SK-MEL-5 (cell line): ENCODE measurements at regions not wholly inside any gene's neighbourhood (a gene's known extent, or its start where the extent isn't known, plus 50 kb on each side); places are given as distances from the start of the nearest gene placed in this dataset.

Source experiments
- DNase-seq: peaks from one replicate; pipeline ENCODE4 v3.0.0-alpha.2; 2016; ENCODE audit warnings: low read depth, low spot score
- in situ Hi-C: cut with HindIII; loops from 2 replicates; pipeline ENCODE4 v1.10.0; 2016; ENCODE audit warnings: low sequenced_read_pairs, high pct_unique_total_duplicates, low pct_unique_long_range_greater_than_20kb

DNA sequence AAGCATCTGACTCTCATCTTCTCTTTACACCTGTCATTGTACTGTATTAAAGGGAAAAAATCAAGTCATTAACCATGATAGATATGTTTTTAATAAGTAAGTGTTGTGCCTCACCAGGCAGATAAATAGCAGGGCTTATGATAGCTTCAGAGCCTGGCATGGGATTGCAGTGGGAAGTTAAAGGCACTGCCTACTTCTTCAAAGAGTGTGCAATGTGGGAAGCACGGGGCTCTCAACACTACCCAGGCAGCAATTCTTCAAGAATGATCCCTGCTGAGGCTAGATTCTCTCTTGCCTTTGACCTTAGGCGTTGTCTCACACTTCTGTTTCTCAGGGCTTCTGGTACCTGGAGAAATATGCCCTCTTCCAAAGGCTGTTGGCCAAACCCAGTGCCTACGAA, 297.3 kb downstream of the MAF start:
- no peak for DNase-seq
- in situ Hi-C loops, result no loop called here

DNA sequence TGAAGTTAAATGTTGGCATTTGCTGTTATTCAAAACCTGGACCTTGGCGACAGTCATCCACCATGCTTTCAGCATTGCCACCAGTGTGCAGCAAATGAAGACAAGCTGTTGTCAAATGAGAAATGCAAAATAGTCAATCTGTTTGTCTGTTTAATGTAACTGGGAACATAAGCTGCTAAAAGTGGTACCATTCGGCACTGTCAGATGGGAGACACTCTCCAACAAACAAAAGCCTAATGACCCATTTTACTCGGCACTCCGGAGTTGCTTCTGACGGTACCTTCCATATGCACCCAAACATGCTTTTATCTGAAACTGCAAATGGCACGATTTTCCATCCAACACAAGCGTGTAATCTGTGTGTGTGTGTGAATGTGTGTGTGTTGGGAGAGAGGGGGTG, 297.8 kb downstream of the MAF start:
- in situ Hi-C loops, result no loop called here
- DNase-seq, result no peak

DNA sequence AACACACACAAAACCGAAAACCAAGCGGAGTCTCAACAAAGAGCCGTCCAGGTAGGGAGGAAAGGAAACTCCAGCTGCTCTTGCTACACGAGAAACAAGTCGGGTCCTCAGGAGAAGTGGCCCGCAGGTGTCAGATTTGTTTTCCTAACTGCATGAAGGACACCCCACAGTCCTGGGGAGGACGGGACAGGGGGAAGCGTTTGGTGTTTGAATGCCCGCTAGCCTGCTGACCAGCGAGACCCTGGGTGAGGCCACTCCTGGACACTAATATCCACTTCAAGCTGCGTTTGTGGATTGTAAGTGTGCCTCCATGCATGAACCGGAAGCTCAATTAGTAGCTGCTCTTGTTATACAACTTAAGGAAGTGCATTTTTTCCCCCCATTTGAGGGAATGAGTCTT, 299.5 kb downstream of the MAF start:
- in situ Hi-C loops, result no loop called here

DNA sequence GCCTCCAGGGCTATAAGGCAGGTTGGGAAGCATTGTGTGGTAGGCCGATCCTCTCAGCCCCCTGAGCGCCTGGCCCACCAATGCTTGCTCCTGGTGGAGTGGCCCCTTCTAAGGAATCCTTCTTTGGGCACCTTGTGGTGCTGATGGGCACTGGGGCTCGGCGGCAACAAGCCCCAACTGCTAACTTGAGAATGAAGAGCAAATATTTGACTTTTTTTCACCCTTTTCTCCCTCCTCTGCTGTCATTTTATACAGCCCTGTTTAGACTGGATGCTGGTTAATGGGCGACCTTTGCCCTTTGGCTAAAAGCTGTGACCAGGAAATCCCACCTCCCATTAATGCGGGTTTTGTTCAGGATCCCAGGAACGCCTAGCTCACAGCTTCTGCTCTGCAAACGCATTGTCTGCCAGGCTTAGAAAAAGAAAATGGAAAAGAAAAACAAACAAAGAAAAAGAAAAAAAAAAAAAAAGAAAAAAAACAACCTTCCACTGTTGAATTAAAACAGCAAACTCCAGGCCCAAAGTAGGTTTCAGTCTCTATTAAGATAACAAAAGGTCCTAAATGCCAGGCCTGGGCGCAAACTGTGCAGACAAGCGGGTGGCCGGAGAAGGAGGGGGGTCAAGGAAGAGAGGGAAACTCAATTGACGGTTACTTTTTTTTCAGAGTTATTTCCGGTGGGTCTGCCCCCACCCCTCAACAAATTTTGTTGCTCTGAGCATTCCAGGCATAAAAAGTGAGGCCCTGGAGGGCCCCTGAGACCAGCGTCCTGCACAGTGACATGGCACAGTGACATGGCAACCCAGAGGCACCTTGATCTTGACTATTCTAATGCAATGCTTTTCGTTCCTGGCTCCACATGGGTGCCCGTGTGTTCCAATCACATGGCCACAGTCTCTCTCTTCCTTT, 301.4 kb downstream of the MAF start:
- in situ Hi-C loops, result no loop called here
- no peak for DNase-seq

More for the DNA sequence above, 299.5 kb downstream of the MAF start:
- no peak for DNase-seq

DNA sequence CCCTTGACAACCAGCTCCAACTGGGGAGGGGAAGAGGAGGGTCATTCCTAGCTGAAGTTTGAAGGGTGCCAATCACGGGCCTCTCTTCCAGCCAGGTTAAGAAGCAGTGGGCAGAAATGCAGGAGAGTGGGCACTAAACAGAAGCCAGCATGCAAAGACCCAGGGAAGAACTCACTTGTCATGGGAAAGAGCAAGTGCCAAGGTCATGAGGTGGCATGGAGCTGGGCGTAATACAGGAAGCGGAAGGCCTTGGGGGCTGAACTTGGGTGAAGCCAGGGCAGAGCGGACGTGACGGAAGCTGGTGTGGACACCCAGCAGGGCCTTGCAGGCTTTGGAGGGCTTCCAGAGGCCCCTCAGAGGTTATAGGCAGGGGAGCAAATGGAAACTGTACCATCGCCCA, 302.1 kb downstream of the MAF start:
- in situ Hi-C loops, result no loop called here
- no peak for DNase-seq

DNA sequence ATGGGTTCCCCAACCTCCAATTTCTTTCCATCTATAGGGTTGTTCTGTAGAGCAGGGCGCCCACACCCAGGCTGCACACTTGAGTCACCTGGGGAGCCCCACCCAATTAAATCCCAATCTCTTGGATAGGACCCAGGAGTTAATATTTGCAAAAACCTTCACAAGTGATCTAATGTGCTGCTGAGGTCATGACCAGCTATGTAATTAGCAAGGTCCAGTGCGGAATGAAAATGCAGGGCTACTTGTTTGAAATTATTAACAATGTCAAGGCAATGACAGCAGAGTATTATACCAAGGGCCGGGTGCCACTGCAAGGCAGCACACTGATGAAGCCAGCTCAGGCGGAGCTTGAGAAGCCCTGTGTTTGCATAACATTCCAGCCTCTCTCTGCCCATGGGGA, 302.7 kb downstream of the MAF start:
- no peak for DNase-seq
- in situ Hi-C loops, result no loop called here

DNA sequence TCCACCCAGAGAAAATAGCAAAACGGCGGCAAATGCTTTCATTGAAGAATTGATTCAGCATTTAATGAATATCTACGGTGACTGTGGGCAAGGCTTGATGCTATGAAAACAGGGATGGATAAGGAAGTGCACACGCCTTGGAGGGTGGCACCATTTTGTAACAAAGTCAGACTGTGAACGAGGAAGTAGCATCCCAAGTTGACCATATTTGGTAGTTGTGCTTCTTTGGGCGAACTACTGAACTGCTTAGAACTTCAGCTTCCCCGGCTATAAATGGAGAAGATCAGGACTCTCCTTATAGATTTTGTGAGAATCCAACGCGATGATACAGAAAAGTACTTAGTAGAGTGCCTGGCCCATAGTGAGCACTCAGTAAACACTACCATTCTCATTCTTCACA, 303.2 kb downstream of the MAF start:
- no peak for DNase-seq
- in situ Hi-C loops, result no loop called here

DNA sequence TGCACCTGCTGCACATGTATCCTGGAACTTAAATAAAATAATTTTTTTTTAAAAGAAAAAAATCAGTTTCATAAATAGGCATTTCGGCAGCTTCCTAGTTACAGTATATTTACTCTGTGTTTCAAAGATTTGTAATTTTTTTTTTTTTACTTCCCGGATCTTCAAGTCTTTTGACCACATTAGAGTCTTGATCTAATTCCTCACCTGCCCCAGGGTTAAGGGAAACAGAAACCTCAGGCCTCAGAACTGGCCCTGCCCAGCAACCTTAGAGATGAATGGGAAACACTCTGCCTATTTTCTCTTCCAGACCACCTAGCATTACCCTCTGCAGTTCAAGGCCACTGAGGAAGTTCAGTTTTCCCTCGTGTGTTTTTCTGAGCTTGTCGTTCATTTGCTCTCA, 304.0 kb downstream of the MAF start:
- DNase-seq, result no peak
- in situ Hi-C loops, result no loop called here

DNA sequence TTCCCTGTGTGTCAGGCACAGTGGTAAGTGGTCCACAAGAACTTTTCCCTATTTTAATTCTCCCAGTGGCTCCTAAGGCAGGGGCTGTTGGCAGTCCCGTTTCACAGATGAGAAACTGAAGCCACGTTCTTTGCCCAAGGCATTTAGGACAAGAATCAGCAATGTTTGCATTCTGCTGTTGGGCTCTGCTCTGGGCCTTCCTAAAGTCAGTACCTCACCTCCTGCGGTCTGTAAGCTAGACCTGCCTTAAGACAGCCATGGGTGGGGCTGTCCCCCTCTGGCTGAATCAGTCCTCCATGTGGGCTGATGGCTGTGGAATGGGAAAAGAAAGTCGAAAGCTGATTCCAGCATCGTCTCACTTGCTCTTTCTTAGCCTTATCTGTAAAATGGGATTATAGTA, 304.8 kb downstream of the MAF start:
- in situ Hi-C loops, result no loop called here
- no peak for DNase-seq

DNA sequence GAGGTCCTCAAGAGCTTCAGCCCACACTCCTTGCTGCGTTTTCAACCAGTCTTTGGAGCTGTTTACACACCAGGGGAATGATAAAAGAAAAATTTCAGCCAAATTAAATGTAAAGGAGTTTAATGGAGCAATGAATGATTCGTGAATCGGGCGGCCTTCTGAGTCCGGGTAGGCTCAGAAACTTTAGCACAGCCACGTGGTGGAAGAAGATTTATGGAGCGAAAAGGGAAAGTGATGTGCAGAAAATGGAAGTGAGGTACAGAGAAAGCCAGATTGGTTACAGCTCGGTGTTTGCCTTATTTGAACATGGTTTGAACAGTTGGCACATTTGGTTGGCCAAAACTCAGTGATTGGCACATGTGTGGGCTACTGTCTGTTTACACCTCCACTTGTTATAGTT, 305.4 kb downstream of the MAF start:
- DNase-seq, result no peak
- in situ Hi-C loops, result no loop called here

DNA sequence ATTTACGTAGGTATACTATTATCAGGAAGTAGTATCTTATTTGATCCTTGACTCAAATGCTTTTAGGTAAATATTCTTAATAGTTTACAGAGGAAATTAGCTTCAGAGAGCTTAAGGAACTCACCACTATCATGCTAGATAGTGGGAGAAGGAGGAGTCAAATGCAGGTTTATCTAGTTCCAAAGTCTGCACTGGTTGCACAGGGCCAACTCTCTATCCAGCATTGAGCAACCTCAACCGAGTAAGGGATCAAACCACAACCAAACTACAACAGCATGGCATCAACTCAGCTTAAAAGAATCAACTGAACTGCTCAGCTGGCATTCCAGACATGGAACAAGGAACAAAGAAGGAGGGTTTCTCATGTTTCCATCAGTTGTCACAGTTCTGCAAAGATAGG, 306.0 kb downstream of the MAF start:
- in situ Hi-C loops, result no loop called here
- no peak for DNase-seq

DNA sequence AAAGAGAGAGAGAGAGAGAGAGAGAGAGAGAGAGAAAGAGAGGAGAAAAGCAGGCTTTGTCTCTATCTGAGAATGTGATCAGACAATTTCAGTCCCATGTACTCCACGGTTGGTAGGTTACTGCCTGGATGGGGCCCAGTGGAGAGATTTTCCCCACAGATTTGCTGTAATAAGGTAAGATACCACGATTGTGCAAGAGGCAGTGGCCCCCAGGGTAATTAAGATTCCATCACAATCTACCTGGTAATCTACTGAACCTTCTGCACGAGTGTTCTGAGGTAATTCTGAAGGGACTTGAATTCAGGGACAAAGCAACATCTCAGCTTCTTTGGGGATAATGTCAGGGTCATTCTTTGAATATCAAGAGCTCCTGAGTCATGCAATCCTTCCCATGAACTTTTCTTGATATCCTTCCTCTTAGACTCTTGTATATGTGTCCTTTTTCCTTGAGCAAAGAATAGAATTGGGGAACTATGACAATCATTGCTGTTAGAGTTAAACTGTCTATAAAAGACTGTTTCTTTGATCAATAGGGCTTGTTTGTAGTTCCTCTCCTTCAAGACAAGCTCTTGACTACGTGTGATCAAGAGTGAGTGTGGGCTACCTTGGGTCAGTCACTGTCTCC, 306.6 kb downstream of the MAF start:
- in situ Hi-C loops, result no loop called here
- DNase-seq, result no peak

DNA sequence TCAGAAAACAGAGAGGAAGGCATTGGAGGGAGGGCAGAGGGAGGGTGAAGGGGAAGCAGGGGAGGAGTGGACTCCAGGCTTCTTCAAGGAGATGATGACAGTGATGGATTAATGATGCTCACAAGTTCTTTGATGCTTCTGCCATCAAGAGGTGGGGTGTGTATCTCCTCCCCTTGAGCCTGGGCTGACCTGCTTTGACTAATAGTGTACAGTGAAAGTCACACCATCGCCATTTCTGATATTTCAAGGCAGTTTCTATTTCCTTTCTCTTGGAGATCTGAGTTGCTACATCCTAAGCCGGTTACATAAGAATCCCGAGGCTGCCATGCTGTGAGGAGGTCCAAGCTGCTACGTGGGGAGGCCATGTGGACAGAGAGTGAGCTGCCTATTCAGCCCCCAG, 312.5 kb downstream of the MAF start:
- in situ Hi-C loops, result no loop called here
- DNase-seq, result no peak

DNA sequence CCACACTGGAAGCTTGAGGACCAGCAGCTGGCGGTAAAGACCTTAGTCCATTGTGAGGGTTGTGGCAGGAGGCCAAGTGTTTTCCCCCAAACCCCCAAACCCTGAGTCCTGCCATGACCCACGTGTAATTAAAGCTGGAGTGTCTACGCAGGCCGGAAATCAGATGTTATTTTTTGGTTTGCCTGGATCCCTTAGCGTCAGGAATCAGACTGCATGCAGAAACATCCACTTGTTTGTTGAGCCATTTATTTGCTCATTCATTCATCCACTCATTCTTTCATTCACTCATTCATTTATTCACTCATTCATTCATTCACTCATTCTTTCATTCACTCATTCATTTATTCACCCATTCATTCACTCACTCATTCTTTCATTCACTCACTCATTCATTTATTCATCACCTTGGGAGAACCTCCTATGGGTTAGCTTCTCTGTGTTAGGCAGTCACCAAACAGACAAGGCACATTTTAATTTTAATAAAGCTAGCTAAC, 313.1 kb downstream of the MAF start:
- DNase-seq, result no peak
- in situ Hi-C loops, result no loop called here

DNA sequence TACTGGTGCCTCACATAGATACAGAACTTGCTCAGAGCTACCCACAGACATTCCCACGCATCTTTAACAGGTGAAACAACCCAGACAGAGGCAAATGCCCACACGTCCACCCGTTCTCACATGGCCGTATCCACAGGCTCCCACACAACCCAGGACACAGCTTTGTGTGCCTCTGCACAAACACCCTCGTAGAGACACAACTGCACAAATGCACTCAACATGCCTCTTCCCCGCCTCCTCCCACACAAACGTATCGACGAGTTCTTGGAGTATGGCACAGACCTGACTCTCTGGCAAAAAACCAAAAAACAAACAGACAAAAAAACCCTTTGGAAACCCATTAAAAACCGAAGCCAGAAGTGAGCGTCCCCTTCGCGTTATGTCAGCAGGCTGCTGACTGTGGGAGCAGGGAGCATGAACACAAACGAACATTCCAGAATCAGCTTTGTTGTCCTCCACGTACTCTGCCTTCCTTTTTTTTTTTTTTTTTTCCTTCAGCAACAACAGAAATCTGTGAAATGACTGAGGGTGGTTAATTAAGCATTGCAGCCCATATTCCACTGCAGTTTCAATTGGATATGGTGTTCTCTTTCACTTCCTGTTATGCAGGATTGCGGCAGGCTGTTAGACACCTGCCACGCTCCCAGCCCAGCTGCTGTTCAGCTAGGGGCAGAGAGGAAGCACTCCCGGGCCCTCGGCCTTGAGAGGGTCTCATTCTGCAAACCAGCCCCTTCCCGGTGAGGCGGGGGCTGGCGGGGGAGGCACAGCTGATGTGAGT, 313.7 kb downstream of the MAF start:
- DNase-seq, result no peak
- in situ Hi-C loops, result no loop called here

DNA sequence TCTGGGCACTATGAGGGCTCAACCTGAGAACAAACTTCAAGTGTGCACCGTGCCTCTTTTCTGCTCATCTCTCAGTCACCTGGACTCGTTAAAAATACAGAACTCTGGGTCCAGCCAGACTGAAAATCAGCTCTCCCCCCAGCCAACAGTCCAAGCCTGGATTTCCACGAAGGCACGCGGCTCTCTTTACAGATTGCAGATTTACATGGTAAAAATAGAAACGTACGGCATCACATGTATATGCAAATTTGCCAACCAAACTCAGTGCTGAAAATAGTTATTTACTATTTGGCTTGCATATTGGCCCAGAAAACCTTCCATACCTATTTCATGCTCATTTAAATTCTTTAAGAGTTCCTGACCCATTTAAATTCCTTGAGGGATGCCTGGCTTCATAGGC, 315.8 kb downstream of the MAF start:
- in situ Hi-C loops, result no loop called here
- no peak for DNase-seq

DNA sequence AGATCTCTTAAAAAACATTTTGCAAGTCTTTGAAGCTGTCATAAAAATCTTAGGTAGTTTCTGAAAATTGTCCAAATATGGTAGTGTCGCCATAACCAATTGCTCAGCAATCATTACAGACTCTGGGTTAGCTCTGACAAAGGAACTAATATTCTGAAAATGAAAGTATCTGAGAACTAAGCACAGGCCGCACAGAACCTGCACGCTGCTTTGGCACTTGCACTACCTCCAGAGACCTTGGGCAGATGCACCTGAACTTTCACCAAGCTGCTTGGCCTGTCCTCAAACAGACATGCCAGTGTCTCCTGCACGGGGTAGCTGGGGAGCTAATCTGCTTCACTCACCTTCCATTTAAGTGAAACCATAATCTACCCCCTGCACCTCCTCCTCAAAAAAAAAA, 317.0 kb downstream of the MAF start:
- in situ Hi-C loops, result no loop called here
- DNase-seq, result no peak

DNA sequence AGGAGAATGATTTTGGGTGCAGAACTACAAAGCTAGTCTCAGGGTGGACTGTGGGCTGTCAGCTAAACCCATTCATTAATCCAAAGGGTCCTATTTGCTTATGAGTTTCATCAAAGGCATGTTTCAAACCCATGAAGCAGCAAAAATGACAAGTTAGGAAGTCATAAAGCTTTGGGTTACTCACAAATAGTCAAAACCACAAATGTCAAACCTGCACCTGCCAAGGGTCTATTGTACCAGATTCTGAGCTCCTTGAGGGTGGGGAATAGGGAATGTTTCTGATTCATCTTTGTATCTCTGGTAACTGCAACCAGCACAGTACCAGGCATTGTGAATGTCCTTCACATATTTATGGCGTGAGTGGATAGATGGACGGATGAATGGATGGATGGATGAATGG, 317.7 kb downstream of the MAF start:
- in situ Hi-C loops, result no loop called here

More for the DNA sequence above, 317.7 kb downstream of the MAF start:
- DNase-seq, result no peak
